ENCODE measurements at regions not wholly inside any gene's neighbourhood (a gene's known extent, or its start where the extent isn't known, plus 50 kb on each side); places are given as distances from the start of the nearest gene placed in this dataset.

DNA sequence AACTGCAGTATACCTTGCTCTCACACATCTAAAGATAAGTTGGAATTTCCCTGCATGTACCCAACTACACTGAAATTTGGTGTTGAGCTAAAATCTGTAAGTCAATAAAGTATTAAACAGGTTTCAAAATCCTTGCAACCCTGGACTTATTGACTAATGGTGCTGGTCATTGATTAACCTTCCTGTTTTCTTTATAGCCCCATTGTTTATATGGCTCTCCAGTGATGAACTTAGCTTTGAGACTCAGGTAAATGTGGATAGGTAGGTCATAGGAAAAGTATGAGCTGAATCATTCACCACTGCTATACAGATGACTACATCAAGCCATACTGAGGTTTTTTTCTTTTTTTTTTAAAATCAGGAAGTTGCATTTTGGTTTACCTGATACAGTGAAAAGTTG is 132.7 kb downstream of the FAT3 start (continued):
- no peak for TF ChIP-seq ZNF598 (CRISPR knock-in tag; IDR thresholded peaks at IDR 0.05; ENCODE audit: borderline replicate concordance)

DNA sequence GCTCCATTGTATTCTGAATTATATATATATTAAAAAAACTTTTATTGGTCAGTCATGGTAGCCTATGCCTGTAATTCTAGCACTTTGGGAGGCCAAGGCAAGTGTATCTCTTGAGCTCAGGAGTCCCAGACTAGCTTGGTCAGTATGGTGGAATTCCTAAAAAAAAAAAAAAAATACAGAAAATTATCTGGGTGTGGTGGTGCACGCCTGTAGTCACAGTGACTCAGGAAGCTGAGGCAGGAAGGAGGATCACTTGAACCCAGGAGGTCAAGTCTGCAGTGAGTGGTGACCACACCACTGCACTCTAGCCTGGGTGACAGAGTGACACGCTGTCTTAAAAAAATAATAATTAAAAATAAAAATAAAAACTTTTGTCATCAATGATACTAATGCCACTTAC is 133.2 kb downstream of the FAT3 start:
- no peak overlapping the region for H3K27ac ChIP-seq (ENCODE audit: extremely low read length, insufficient read depth, low read length)
- FAIRE-seq = no peak
- no peak overlapping the region for H3K9ac ChIP-seq (ENCODE audit: insufficient read depth, low read depth, low read length)
- H3K27me3 ChIP-seq (ENCODE audit: control insufficient read depth in 1 of 2, insufficient read depth in 2 of 2, low read length in 2 of 2) = no peaks in the 10 kb centered on the region
- ChIA-PET CTCF (ENCODE audit: low intra/inter-chr PET ratio, low total read pairs) (no interaction called here), POLR2A (no interaction called here)
- no peak for TF ChIP-seq RARG (CRISPR knock-in tag; IDR thresholded peaks at IDR 0.05; ENCODE audit: low read depth)
- TF ChIP-seq, protein P1, sequence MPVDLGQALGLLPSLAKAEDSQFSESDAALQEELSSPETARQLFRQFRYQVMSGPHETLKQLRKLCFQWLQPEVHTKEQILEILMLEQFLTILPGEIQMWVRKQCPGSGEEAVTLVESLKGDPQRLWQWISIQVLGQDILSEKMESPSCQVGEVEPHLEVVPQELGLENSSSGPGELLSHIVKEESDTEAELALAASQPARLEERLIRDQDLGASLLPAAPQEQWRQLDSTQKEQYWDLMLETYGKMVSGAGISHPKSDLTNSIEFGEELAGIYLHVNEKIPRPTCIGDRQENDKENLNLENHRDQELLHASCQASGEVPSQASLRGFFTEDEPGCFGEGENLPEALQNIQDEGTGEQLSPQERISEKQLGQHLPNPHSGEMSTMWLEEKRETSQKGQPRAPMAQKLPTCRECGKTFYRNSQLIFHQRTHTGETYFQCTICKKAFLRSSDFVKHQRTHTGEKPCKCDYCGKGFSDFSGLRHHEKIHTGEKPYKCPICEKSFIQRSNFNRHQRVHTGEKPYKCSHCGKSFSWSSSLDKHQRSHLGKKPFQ (CRISPR knock-in tag; IDR thresholded peaks at IDR 0.05; ENCODE audit: insufficient replicate concordance) = no peak
- no peak for TF ChIP-seq ZNF143 (CRISPR knock-in tag; IDR thresholded peaks at IDR 0.05)
- TF ChIP-seq, protein P2, sequence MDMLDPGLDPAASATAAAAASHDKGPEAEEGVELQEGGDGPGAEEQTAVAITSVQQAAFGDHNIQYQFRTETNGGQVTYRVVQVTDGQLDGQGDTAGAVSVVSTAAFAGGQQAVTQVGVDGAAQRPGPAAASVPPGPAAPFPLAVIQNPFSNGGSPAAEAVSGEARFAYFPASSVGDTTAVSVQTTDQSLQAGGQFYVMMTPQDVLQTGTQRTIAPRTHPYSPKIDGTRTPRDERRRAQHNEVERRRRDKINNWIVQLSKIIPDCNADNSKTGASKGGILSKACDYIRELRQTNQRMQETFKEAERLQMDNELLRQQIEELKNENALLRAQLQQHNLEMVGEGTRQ (IDR thresholded peaks at IDR 0.05; ENCODE audit: low read depth, low read length) = no peak
- TF ChIP-seq, protein P2 (CRISPR knock-in tag; IDR thresholded peaks at IDR 0.05; ENCODE audit: borderline replicate concordance) = no peak
- DNase-seq (ENCODE audit: low spot score) = no peak
- no TSS peak for BruUV-seq (replicated peaks)
- ATAC-seq = no peak
- no peak overlapping the region for H2AFZ ChIP-seq (ENCODE audit: low read length)
- in situ Hi-C loops (cut with HindIII; ENCODE audit: extremely low pct_ligation_motif_present, low pct_unique_long_range_greater_than_20kb) = no loop called here
- no peaks in the 10 kb centered on the region for H4K20me1 ChIP-seq (ENCODE audit: insufficient read depth, low read length)
- H3K9me3 ChIP-seq (ENCODE audit: low read length) = no peaks in the 10 kb centered on the region
- no peaks in the 10 kb centered on the region for H3K4me1 ChIP-seq (ENCODE audit: insufficient read depth, low read length)
- no peak overlapping the region for H3K4me2 ChIP-seq (ENCODE audit: low read depth, low read length)
- intact Hi-C loops (cut with micrococcal nuclease; ENCODE audit: unreplicated experiment) = no loop called here
- no peaks in the 10 kb centered on the region for H3K36me3 ChIP-seq (replicated peaks in 1 of 2; ENCODE audit: control insufficient read depth in 1 of 2, insufficient read depth in 2 of 2, low read length in 2 of 2)
- H3K79me2 ChIP-seq (ENCODE audit: insufficient read depth, low read length) = no peaks in the 10 kb centered on the region
- H3K4me3 ChIP-seq (replicated peaks in 1 of 3; ENCODE audit: insufficient read depth in 1 of 3, low read depth in 2 of 3, low read length in 3 of 3) = no peak overlapping the region
- 54% methylated on average over 2 of the region's 2 CpGs for WGBS (ENCODE audit: low lambda C conversion rate)
